ENCODE measurements at regions not wholly inside any gene's neighbourhood (a gene's known extent, or its start where the extent isn't known, plus 50 kb on each side); places are given as distances from the start of the nearest gene placed in this dataset.

- no peak for TF ChIP-seq CTCF (IDR thresholded peaks at IDR 0.05; ENCODE audit: low read depth, low read length)
- DNase-seq (ENCODE audit: low read depth in 2 of 2) = no peak
- no peak overlapping the region for H3K4me3 ChIP-seq (replicated peaks in 1 of 2; ENCODE audit: low read depth in 2 of 2, low read length in 2 of 2)
Measured at GRCh38 chr13:50274181-50274580, 258.9 kb downstream of the KCNRG start.

DNA sequence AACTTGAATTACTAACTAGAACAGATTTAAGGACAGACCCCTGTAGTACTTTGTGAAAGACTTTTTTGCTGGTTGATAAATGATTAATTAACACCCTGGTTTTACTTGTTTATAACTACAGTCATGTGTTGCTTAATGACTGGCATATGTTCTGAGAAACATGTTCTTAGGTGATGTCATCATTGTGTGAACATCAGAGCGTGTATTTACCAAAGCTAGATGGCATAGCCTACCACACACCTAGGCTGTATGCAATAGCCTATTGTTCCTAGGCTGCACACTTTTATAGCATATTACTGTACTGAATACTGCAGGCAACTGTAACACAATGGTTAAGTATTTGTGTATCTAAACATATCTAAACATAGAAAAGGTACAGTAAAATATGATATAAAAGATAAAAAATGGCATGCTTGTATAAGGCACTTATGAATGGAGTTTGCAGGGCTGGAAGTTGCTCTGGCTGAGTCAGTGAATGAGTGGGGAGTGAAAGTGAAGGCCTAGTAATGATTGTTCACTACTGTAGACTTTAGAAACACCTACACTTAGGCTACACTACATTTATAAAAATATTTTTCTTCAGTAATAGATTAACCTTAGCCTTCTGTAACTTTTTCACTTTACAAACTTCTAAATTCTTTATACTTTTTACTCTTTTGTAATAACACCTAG, 260.3 kb downstream of the KCNRG start:
- no peak overlapping the region for H3K4me3 ChIP-seq (replicated peaks in 1 of 2; ENCODE audit: low read depth in 2 of 2, low read length in 2 of 2)
- TF ChIP-seq CTCF (IDR thresholded peaks at IDR 0.05; ENCODE audit: low read depth, low read length) = no peak
- peak in 1 of 2 donors; percentile 5 for DNase-seq (ENCODE audit: low read depth in 2 of 2)

DNA sequence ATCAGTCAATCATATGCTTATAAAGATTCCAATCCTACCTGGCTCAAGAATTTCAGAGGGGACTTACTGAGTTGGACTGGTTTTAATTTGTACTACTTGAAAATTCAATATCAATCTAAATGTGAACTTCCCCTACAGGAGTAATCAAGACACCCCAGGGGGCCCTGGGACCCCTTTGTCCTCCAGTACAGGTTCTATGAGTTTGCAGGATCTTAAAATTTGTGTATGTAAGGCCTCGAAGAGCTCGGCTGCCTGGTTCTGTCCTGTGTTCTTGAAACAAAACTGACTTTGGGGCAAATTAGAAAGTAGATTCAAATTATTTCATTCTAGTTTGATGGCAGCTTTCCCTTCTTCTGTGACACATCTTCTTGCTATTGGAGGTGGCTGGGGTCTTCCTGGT, 261.3 kb downstream of the KCNRG start:
- no peak for DNase-seq (ENCODE audit: low read depth in 2 of 2)
- H3K4me3 ChIP-seq (replicated peaks in 1 of 2; ENCODE audit: low read depth in 2 of 2, low read length in 2 of 2) = no peak overlapping the region
- no peak for TF ChIP-seq CTCF (IDR thresholded peaks at IDR 0.05; ENCODE audit: low read depth, low read length)

GRCh38 chr13:50277127-50277526, 261.9 kb downstream of the KCNRG start:
- no peak for DNase-seq (ENCODE audit: low read depth in 2 of 2)

DNA sequence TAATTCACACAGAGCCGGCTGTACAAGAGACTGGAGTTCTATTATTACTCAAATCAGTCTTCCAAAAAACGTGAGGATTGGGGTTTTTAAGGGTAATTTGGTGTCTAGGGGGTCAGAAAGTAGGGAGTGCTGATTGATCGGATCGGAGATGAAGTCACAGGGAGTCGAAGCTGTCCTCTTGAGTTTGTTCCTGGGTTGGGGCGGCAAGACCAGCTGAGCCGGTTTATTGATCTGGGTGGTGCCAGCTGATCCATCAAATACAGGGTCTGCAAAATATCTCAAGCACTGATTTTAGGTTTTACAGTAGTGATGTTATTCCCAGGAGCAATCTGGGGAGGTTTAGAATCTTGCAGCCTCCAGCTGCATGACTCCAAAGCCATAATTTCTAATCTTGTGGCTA, 262.7 kb downstream of the KCNRG start:
- TF ChIP-seq CTCF (IDR thresholded peaks at IDR 0.05; ENCODE audit: low read depth, low read length) = no peak
- no peak for DNase-seq (ENCODE audit: low read depth in 2 of 2)
- no peak overlapping the region for H3K4me3 ChIP-seq (replicated peaks in 1 of 2; ENCODE audit: low read depth in 2 of 2, low read length in 2 of 2)

More at GRCh38 chr13:50277127-50277526, 261.9 kb downstream of the KCNRG start:
- no peak overlapping the region for H3K4me3 ChIP-seq (replicated peaks in 1 of 2; ENCODE audit: low read depth in 2 of 2, low read length in 2 of 2)
- no peak for TF ChIP-seq CTCF (IDR thresholded peaks at IDR 0.05; ENCODE audit: low read depth, low read length)

DNA sequence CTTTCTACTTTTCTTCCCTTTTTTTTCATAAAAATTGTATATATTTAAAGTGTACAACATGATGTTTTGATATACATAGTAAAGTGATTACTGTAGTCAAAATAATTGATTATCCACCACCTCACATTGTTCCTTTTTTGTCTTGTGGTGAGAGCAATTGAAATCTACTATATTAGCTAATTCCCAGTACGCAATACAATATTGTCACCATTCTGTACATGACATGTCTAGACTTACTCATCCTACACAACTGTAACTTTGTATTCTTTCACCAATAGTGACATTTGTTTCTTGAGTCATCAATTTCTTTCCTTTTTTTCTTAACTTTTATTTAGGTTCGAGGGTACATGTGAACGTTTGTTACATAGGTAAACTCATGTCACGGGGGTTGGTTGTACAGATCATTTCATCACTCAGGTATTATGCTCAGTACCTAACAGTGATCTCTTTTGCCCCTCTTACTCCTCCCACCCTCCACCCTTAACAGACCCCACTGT, 265.2 kb downstream of the KCNRG start:
- no peak for TF ChIP-seq CTCF (IDR thresholded peaks at IDR 0.05; ENCODE audit: low read depth, low read length)
- H3K4me3 ChIP-seq (replicated peaks in 1 of 2; ENCODE audit: low read depth in 2 of 2, low read length in 2 of 2) = no peak overlapping the region
- DNase-seq (ENCODE audit: low read depth in 2 of 2) = no peak

GRCh38 chr13:50282016-50282415, 266.8 kb downstream of the KCNRG start:
- TF ChIP-seq CTCF (IDR thresholded peaks at IDR 0.05; ENCODE audit: low read depth, low read length) = no peak
- DNase-seq (ENCODE audit: low read depth in 2 of 2) = no peak

More at GRCh38 chr13:50282016-50282415, 266.8 kb downstream of the KCNRG start:
- H3K4me3 ChIP-seq (replicated peaks in 1 of 2; ENCODE audit: low read depth in 2 of 2, low read length in 2 of 2) = no peak overlapping the region
